A549 (cell line): ENCODE measurements at regions not wholly inside any gene's neighbourhood (a gene's known extent, or its start where the extent isn't known, plus 50 kb on each side); places are given as distances from the start of the nearest gene placed in this dataset.

ENCODE experiments used
- ATAC-seq, 2 experiments: fragments of 200-7000 bp in 1 of 2; fragments of >200 bp in 1 of 2; cut with Nextera tagmentation in 1 of 2; cut with Tn5 transposase in 1 of 2; 3 replicates each; pipeline versions ENCODE4 v1.8.0 to v1.9.1; 2018 to 2020; ENCODE audit warnings: mild to moderate bottlenecking in 1 of 2, moderate library complexity in 1 of 2
- CTCF ChIA-PET: fragments of 300-600 bp; sonication (Branson Sonifier 250); formaldehyde crosslinking; extraction: SDS; loops from one replicate; lab custom pipeline; 2021; ENCODE audit warnings: antibody characterized with exemption, inconsistent platforms; lab: Yijun Ruan, JAX
- POLR2A ChIA-PET: fragments of 350-600 bp; formaldehyde crosslinking; extraction: SDS; loops from one replicate; lab custom pipeline; 2021; ENCODE audit warnings: antibody characterized with exemption, inconsistent platforms; lab: Yijun Ruan, JAX
- DNase-seq, 2 experiments: peaks; one replicate each; pipeline versions ENCODE4 v3.0.0 to v3.0.0-alpha.2; 2011 to 2016; ENCODE audit warnings: low read depth in 1 of 2, low spot score in 1 of 2
- FAIRE-seq: peaks from 2 replicates; lab custom pipeline; 2011; peaks lifted over from hg19 to GRCh38; lab: Jason Lieb, UNC
- H3K27ac ChIP-seq, 2 experiments: fragments of >200 bp; sonication (Bioruptor Twin); formaldehyde crosslinking; 3 replicates each; pipeline ENCODE4 v1.5.1; 2016 to 2017
- H3K4me1 ChIP-seq: fragments of >200 bp; sonication (Bioruptor Twin); formaldehyde crosslinking; 3 replicates; pipeline ENCODE4 v1.6.1; 2016
- H3K4me2 ChIP-seq: fragments of >200 bp; sonication (Bioruptor Twin); formaldehyde crosslinking; 3 replicates; pipeline ENCODE4 v1.6.1; 2016
- H3K4me3 ChIP-seq: fragments of >200 bp; sonication (Bioruptor Twin); formaldehyde crosslinking; 3 replicates; pipeline ENCODE4 v1.5.1; 2016
- H3K9me3 ChIP-seq: fragments of >200 bp; sonication (Bioruptor Twin); formaldehyde crosslinking; 3 replicates; pipeline ENCODE4 v1.6.1; 2016
- ATOH8 ChIP-seq: fragments of 250-450 bp; sonication (Bioruptor Pico); IDR thresholded peaks from 2 replicates; pipeline ENCODE4 v1.5.0; 2020; ENCODE audit warnings: low read depth, mild to moderate bottlenecking, moderate library complexity
- BHLHE40 ChIP-seq: IDR thresholded peaks from 2 replicates; pipeline ENCODE4 v1.6.1; 2012; ENCODE audit warnings: low read depth, low read length, inconsistent platforms
- CHD2 ChIP-seq: fragments of 150-350 bp; IDR thresholded peaks from 2 replicates; pipeline ENCODE4 v1.6.1; 2014; ENCODE audit warnings: low read length; ENCODE audit not compliant: partially characterized antibody
- E2F6 ChIP-seq: IDR thresholded peaks from 2 replicates; pipeline ENCODE4 v1.6.1; 2012; ENCODE audit warnings: low read depth, borderline replicate concordance
- EHF ChIP-seq: fragments of 250-450 bp; sonication (Bioruptor Pico); IDR thresholded peaks from 2 replicates; pipeline ENCODE4 v1.5.0; 2020; ENCODE audit warnings: mild to moderate bottlenecking
- FOSB ChIP-seq: fragments of 250-450 bp; sonication (Bioruptor Pico); IDR thresholded peaks from 2 replicates; pipeline ENCODE4 v1.5.0; 2020; ENCODE audit warnings: mild to moderate bottlenecking, moderate library complexity
- HDAC2 ChIP-seq: fragments of 200-600 bp; sonication (generic); IDR thresholded peaks from 2 replicates; pipeline ENCODE4 v1.6.1; 2016
- HMGXB4 ChIP-seq: fragments of 250-450 bp; sonication (Bioruptor Pico); IDR thresholded peaks from 2 replicates; pipeline ENCODE4 v1.5.0; 2021; ENCODE audit warnings: mild to moderate bottlenecking, moderate library complexity, borderline replicate concordance
- HOXB13 ChIP-seq: fragments of 250-450 bp; sonication (Bioruptor Pico); IDR thresholded peaks from 2 replicates; pipeline ENCODE4 v1.5.0; 2020; ENCODE audit warnings: low read depth, mild to moderate bottlenecking, moderate library complexity
- HOXB5 ChIP-seq: fragments of 250-450 bp; sonication (Bioruptor Pico); IDR thresholded peaks from 2 replicates; pipeline ENCODE4 v1.5.0; 2020; ENCODE audit warnings: mild to moderate bottlenecking, moderate library complexity
- KDM1A ChIP-seq: fragments of 200-600 bp; sonication (generic); IDR thresholded peaks from 2 replicates; pipeline ENCODE4 v1.6.1; 2016; ENCODE audit warnings: low read depth, mild to moderate bottlenecking
- KDM5A ChIP-seq: fragments of 200-600 bp; sonication (generic); IDR thresholded peaks from 2 replicates; pipeline ENCODE4 v1.6.1; 2016; ENCODE audit warnings: antibody characterized with exemption, mild to moderate bottlenecking
- MAX ChIP-seq: IDR thresholded peaks from 2 replicates; pipeline ENCODE4 v1.6.1; 2012
- NFE2L2 ChIP-seq: fragments of 150-350 bp; conservative IDR thresholded peaks from 2 replicates; pipeline ENCODE4 v1.6.1; 2014; ENCODE audit warnings: low read length
- NR3C1 ChIP-seq: fragments of >200 bp; sonication (Bioruptor Twin); formaldehyde crosslinking; IDR thresholded peaks from 3 replicates; pipeline ENCODE4 v1.6.1; 2017
- PBX3 ChIP-seq: IDR thresholded peaks from 2 replicates; pipeline ENCODE4 v1.6.1; 2012
- PHF8 ChIP-seq: fragments of 200-600 bp; sonication (generic); IDR thresholded peaks from 2 replicates; pipeline ENCODE4 v1.6.1; 2016; ENCODE audit warnings: low read depth, mild to moderate bottlenecking, antibody characterized with exemption, moderate library complexity, borderline replicate concordance
- POLR2AphosphoS2 ChIP-seq: conservative IDR thresholded peaks from 2 replicates; pipeline ENCODE4 v1.6.1; 2012; ENCODE audit warnings: low read length, improper control_type of control experiment, inconsistent platforms
- RARB ChIP-seq: fragments of 250-450 bp; sonication (Bioruptor Pico); IDR thresholded peaks from 2 replicates; pipeline ENCODE4 v1.8.0; 2021; ENCODE audit warnings: mild to moderate bottlenecking, moderate library complexity
- RCOR1 ChIP-seq: fragments of 150-350 bp; IDR thresholded peaks from 2 replicates; pipeline ENCODE4 v1.6.1; 2014; ENCODE audit warnings: antibody characterized with exemption, low read length, low read depth
- REST ChIP-seq: fragments of 200-600 bp; sonication (generic); IDR thresholded peaks from 2 replicates; pipeline ENCODE4 v1.6.1; 2016; ENCODE audit warnings: antibody characterized with exemption, mild to moderate bottlenecking, moderate library complexity
- RNF2 ChIP-seq: fragments of 200-600 bp; sonication (generic); IDR thresholded peaks from 2 replicates; pipeline ENCODE4 v1.6.1; 2016; ENCODE audit warnings: low read depth, mild to moderate bottlenecking, antibody characterized with exemption, moderate library complexity, borderline replicate concordance
- SMC3 ChIP-seq: fragments of >200 bp; sonication (Bioruptor Twin); formaldehyde crosslinking; IDR thresholded peaks from 3 replicates; pipeline ENCODE4 v1.6.1; 2018; ENCODE audit warnings: inconsistent platforms
- TP53 ChIP-seq: fragments of 250-450 bp; sonication (Bioruptor Pico); IDR thresholded peaks from 2 replicates; pipeline ENCODE4 v1.5.0; 2021; ENCODE audit warnings: mild to moderate bottlenecking, moderate library complexity
- ZC3H11A ChIP-seq: fragments of 450-650 bp; IDR thresholded peaks from 2 replicates; pipeline ENCODE4 v1.6.1; 2014; ENCODE audit warnings: antibody characterized with exemption, mild to moderate bottlenecking
- ZFP36 ChIP-seq: fragments of 450-650 bp; IDR thresholded peaks from 2 replicates; pipeline ENCODE4 v1.6.1; 2014; ENCODE audit warnings: borderline replicate concordance; ENCODE audit not compliant: partially characterized antibody
- WGBS: methylation state at CpG from one replicate; pipeline ENCODE4 v1.1.6; 2017; ENCODE audit errors: missing lambda C conversion rate; 5-methylcytosine and 5-hydroxymethylcytosine counted together
- TF ChIP-seq, protein P1 (sequence below): fragments of >200 bp; sonication (Bioruptor Twin); formaldehyde crosslinking; IDR thresholded peaks from 3 replicates; pipeline ENCODE4 v1.6.1; 2016
- TF ChIP-seq, protein P2 (sequence below): fragments of 150-350 bp; IDR thresholded peaks from 2 replicates; pipeline ENCODE4 v1.6.1; 2014; ENCODE audit warnings: low read depth, mild to moderate bottlenecking, low read length

- DNase-seq = no peak
- POLR2A ChIA-PET = no interaction called here
- no peak overlapping the region for H3K27ac ChIP-seq
- peaks cover 5% of the 10 kb centered on the region; the same call in 2 of the 3 replicates for H3K9me3 ChIP-seq
- 77% methylated on average over 3 of the region's 3 CpGs for WGBS
- no peak for TF ChIP-seq POLR2AphosphoS2
- no peak for TF ChIP-seq CHD2
- no peak for TF ChIP-seq RCOR1
- TF ChIP-seq KDM5A = no peak
- no peak for TF ChIP-seq EHF (CRISPR knock-in tag)
- TF ChIP-seq BHLHE40 = no peak
- no peak for TF ChIP-seq NFE2L2
- no peak for TF ChIP-seq ATOH8
- TF ChIP-seq, protein P1, sequence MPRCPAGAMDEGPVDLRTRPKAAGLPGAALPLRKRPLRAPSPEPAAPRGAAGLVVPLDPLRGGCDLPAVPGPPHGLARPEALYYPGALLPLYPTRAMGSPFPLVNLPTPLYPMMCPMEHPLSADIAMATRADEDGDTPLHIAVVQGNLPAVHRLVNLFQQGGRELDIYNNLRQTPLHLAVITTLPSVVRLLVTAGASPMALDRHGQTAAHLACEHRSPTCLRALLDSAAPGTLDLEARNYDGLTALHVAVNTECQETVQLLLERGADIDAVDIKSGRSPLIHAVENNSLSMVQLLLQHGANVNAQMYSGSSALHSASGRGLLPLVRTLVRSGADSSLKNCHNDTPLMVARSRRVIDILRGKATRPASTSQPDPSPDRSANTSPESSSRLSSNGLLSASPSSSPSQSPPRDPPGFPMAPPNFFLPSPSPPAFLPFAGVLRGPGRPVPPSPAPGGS = no peak
- no peak for TF ChIP-seq ZC3H11A
- no peak for TF ChIP-seq KDM1A
- TF ChIP-seq HOXB5 (CRISPR knock-in tag) = no peak
- TF ChIP-seq, protein P2, sequence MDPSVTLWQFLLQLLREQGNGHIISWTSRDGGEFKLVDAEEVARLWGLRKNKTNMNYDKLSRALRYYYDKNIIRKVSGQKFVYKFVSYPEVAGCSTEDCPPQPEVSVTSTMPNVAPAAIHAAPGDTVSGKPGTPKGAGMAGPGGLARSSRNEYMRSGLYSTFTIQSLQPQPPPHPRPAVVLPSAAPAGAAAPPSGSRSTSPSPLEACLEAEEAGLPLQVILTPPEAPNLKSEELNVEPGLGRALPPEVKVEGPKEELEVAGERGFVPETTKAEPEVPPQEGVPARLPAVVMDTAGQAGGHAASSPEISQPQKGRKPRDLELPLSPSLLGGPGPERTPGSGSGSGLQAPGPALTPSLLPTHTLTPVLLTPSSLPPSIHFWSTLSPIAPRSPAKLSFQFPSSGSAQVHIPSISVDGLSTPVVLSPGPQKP = no peak
- TF ChIP-seq ZFP36 = no peak
- TF ChIP-seq FOSB (CRISPR knock-in tag) = no peak
- TF ChIP-seq E2F6 = no peak
- no peak for TF ChIP-seq TP53 (CRISPR knock-in tag)
- TF ChIP-seq, all 56 proteins: peak for 0
- H3K4me3 ChIP-seq = no peak overlapping the region
- ATAC-seq (no peak), FAIRE-seq (no peak)
- CTCF ChIA-PET = interaction anchor here (0.6 kb wide), 1 partner anchor 34 kb away, joined by 3 read pairs; no protein-coding TSS in a partner anchor
- H3K4me2 ChIP-seq = no peak overlapping the region
- no peaks in the 10 kb centered on the region for H3K4me1 ChIP-seq
Observed at GRCh38 chr7:68994841-68995240, 603.4 kb upstream of the AUTS2 start.

DNA sequence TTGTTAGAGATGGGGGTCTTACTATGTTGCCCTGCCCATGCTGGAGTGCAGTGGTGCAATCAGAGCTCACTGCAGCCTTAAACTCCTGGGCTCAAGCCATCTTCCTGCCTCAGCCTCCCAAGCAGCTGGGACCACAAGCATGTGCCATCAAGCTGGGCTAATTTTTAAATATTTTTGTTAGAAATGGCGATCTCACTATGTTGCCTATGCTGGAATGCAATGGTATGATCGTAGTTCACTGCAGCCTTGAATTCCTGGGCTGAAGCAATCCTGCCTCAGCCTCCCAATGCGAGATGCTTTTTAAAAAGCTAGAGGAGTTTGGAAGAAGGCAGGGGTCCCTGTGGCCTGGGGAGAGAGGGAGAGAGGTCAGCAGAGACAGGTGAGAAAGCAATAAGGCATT is 600.1 kb upstream of the AUTS2 start:
- WGBS = 36% methylated on average over 3 of the region's 3 CpGs
- DNase-seq (no peak), ATAC-seq (no peak), FAIRE-seq (no peak)
- H3K9me3 ChIP-seq = peaks cover 32% of the 10 kb centered on the region
- ChIA-PET POLR2A (no interaction called here), CTCF (no interaction called here)
- H3K4me1 ChIP-seq = no peaks in the 10 kb centered on the region
- no peak overlapping the region for H3K4me2 ChIP-seq
- H3K4me3 ChIP-seq = no peak overlapping the region
- H3K27ac ChIP-seq = no peak overlapping the region
- TF ChIP-seq NR3C1 (no peak), HOXB5 (CRISPR knock-in tag) (no peak), REST (no peak), CHD2 (no peak), RCOR1 (no peak), HDAC2 (no peak), RNF2 (no peak), PBX3 (no peak), MAX (no peak), PHF8 (no peak), ZFP36 (no peak), KDM5A (no peak), SMC3 (no peak), HMGXB4 (no peak), HOXB13 (no peak), RARB (CRISPR knock-in tag) (no peak)
